Ovary (tissue), 3 donors: ENCODE measurements at regions not wholly inside any gene's neighbourhood (a gene's known extent, or its start where the extent isn't known, plus 50 kb on each side); places are given as distances from the start of the nearest gene placed in this dataset.

ENCODE experiments used
- CTCF ChIP-seq, 3 donors: fragments of 450-650 bp in 2 of 3; fragments of 200-600 bp in 1 of 3; IDR thresholded peaks; one replicate each; pipeline versions ENCODE4 v1.5.1 to v1.8.0; 2016 to 2022; ENCODE audit warnings: antibody characterized with exemption in 3 of 3, mild to moderate bottlenecking in 1 of 3
- EP300 ChIP-seq: sonication (generic); formaldehyde crosslinking; IDR thresholded peaks from one replicate; pipeline ENCODE4 v1.6.1; 2017; ENCODE audit warnings: antibody characterized with exemption
- POLR2A ChIP-seq: fragments of 450-650 bp; IDR thresholded peaks from one replicate; pipeline ENCODE4 v1.6.1; 2017; ENCODE audit warnings: antibody characterized with exemption, mild to moderate bottlenecking, moderate library complexity
- donor health status: DM: no; HTN: no; CAD: no.

GRCh38 chr6:78559056-78559455, 308.3 kb upstream of the IRAK1BP1 start:
- TF ChIP-seq CTCF (IDR thresholded peaks at IDR 0.05) (no peak), EP300 (no peak), POLR2A (no peak)
